ENCODE measurements at regions not wholly inside any gene's neighbourhood (a gene's known extent, or its start where the extent isn't known, plus 50 kb on each side); places are given as distances from the start of the nearest gene placed in this dataset.

DNA sequence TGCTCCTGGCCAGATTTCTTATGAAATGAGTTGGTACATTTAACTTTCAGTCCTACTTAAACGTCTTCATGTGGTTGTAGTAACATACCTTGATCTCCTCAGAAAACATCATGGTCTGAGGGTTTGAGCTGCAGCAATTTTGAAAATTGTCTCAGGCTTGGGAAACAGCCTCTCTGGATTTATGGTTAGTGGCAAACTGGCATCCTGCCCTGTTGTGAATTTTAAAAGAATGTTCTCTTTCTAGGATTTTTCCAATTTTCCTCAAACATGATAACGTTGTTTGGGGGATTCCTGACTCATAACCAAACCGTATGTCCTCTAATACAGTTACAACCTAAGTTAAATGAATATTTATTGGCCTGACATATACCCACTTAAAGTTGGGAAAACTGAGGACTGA is 624.4 kb downstream of the LMO4 start:
- no peak for DNase-seq

DNA sequence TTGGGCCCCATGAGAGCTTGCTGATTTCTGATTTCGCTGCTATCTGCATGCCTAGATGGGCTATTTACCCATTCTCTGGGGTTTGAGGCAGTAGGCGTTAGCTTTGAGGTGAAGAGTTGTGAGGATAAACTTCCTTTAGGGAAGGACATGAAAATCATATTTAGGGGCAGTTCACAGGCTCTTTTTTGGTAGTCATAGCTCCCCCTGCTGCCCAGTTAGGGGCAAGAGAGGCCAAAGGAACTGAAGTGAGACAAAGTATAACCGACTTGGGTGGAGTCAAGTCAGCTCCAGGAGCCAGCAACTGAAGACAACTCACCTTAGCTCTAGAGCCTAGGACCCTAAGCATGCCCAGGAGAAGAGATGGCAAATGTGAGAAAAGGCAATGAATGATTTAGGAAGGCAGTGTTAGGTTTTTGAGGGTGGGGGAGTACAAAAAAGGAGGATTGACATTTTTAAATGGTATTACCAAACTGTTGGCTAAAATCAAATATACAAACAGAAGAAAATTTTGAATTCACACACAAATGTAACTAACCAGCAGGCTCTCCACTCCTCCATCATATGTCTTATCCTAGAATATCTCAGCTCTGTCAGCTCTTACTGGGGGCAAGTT is 625.2 kb downstream of the LMO4 start:
- DNase-seq = peak in 33 of 56 donors; percentile 2 to 71 (median 24)

DNA sequence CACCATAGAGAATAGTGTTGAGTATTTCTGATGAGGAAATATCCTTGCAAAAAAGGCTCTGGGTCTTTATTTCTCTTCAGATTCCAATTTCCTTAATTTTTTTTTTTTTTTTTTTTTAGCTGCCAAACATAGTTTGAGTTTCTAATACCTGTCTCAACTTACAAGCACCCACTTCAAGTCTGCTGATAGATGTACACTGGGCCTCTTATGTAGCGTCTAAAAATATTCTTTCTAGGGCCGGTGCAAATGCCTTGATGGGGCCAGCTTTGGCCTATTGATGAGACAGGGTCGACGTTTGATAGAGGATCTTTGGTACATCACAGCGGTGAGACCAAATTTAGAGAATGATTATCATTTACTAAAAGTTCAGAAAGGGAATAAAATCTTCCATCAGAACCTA is 626.4 kb downstream of the LMO4 start:
- no peak for DNase-seq

DNA sequence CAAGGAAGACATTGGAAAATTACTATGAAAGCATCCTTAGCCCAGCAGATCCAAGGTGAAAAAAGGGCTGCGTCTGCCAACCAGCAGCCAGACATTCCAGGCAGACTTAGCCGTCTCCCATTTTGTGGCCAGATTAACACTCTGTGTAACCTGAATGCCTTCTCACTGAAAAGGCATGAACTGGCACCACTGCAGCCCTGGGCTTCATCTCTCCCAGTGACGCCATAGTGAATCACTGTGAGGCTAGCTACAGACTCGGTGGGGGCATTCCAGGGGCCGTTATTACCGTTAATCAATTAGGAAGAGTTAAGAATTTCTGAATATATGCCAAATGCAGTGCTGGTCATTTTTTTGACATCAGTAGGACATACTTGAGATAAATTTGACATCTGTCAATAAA is 627.4 kb downstream of the LMO4 start:
- peak in 8 of 56 donors; percentile 2 to 27 (median 6) for DNase-seq

DNA sequence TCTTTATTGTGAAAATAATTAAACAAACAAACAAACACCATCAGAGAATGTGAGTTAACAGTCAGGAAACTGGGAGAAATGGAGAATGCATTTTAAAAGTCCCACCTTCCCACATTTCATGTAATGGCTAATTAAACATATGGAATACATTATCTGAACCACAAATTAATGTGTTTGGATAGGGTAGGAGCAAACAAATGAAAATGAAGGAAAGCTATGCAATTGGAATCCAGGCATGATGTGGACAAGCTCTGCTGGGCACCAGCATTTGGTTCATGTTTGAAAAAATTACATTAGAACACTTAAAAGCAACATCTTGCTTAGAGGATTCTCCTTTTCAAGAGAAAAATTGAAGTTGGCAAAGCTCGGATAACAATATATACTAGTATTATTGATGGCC is 628.1 kb downstream of the LMO4 start:
- DNase-seq = no peak

DNA sequence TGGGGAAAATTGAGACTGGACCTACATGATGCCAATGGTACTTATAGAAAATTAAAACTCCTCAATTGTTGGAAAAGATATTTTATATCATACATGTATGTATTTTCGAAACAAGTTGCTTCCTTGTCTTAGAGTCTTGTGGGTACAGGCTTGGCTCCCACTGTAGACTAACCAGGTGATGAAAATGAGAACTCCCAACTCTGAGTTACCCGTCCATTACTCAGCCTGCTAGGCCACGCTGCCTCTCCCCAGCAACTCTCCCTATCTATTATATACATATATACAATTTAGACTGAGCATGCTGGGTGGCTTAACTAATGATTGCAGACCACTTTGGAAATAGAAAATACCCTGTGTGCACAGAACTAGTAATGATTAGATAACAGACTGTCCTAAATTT is 628.7 kb downstream of the LMO4 start:
- no peak for DNase-seq

DNA sequence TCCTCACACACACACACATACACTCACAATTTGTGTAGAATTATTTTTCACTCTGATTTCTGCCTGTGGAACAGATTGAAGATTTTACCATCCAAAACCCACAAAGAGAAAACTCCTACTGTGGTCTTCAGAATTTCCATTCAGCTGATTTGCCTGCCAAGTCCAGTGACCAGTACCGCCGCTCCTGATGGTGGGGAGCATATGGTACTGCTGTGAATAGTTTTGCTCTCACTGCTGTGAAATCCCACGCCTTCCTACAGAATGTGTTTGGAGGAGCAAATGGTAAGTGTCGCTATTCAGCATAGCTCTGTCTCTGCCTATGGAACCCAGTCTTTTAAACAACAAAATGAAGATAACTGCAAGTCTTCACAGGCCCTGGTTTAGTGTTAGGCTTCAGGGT is 629.5 kb downstream of the LMO4 start:
- no peak for DNase-seq

DNA sequence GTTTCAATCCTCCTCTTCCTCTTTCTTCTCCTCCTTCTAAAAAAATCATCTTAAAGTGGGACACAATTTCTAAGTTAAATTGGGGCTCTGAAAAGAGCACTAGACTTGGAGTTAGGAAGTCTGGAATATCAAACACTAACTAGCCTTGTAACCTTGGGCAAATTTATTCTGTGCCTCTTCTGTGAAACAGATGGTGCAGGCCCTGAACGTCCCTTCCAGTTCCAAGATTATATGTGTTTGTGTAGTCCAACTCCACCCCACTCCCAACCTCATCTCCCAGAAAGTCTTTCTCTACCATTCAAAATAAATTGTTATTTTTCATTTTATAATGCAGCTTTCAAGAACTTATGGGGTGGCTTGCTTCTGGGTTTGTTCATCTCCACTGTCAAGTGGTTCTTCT is 630.0 kb downstream of the LMO4 start:
- DNase-seq = no peak

DNA sequence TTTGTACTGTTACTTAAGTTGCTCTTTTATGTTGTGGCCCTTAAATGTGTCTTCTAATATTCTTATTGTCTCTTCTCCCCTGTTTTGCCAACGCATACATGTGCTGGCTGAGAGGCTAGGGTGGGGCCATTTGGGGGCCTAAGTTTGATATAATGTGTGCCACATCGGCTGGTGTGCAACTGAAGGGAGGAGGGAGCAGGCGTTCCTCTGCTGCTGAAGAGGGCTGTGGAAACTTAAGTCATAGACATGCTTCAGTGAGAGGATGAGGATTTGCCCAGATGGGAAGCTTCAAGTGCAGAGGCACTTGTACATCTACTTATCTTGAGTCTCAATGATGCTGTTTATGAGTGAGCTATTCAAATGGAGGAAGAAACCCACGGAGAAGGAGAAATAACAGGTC is 630.6 kb downstream of the LMO4 start:
- DNase-seq = no peak

DNA sequence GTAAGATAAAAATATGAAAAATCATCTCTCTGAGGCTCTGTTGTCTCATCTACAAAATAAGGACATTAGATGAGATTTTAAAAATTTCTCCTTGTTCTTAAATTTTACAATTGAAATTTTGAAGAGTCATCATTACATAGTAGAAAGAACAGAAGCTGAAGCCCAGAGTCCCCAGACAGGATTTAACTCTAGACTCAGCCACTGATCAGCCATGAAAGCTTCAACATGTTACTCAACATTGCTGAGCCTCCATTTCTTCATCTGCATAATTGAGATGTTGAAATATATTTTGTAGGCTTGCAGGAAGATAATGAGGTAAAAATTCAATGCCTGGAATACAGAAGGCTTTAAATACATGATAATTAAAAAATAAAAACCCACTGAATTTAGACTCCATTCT is 633.3 kb downstream of the LMO4 start:
- no peak for DNase-seq

DNA sequence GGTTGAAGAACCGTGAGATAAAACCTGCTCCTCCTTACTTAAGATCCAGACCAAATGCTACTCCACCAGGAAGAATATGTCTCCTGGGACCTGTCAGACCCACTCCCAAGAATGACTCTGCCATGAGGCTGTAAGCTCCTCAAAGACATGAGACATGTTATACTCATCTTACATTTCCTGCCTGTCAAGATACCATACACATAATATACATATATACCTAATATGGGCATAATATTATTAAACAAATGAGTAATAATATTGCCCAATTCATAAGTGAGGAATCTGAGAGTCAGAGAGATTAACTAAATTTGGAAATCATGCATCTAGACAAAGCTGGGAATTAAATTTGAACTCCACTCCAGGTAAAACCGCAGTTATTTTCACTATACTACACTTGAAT is 634.9 kb downstream of the LMO4 start:
- DNase-seq = no peak

DNA sequence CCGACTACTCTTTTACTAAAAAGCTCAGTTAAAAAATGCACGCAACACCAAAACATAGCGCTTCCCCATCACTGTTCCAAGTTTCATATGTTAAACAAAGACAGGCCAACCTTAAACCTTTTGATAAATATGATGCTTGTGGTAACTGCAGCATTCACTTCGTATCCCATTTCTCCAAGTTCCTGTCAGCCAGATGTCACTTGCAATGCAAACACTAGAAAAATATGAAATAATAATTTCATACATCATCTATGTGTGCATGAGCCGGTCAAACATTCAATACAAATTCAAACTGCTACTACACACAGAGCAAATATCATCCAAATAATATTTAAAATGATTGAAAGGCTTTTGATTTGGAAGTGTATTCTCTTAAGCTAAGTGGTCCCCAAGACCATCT is 636.5 kb downstream of the LMO4 start:
- no peak for DNase-seq

DNA sequence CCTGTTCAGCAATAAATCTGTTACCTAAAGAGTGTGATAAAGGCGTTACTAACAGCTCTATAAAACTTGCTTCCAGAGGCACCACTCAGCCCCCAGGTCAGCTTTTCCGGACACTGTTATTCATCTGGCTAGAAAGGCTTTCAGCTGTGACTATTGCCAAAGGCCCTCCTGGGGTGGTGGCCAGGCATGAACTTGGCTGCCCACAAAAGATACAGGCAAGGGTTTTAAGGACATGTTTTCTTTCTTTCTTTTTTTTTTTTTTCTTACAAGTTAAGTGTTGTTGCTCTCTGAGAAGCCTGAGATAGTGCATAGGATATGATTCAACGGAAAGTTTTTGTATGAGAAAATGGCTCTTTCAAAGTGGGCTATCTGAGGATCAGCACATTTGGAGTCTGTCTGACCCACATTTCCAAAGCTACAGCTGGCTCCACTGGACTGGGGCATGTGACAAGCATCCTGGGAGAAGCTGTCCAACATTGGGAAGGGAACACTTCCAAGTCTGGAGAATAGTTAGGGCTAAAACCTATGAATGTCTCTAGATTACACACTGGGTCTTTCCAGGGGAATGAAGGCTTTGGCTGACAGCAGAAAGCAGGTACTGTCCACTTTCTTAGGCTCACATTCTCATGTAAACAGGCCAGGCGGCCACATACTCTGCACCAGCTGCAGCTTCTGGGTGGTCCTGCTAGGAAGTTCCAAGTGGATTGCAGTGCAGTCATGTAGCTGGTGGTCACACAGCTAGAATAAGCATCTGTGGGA is 639.7 kb downstream of the LMO4 start:
- peak in 16 of 56 donors; percentile 3 to 43 (median 13) for DNase-seq

DNA sequence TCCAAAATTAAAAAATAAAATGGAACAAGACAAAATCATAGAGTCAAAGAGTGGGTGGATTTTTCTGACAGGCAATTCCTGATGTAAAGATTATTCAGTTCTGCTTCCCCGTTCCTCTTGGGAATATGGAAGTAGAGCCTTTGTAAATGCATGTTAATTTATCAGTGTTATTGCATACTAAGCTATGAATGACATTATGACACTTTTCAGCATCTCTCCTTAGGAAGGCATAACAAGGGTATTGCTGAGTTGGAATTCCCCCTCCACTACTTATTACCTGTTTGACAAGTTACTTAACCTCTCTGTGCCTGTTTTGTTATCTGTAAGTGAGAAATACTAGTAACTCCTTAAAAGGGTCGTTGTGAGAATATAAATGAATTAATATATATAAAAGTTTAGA is 640.4 kb downstream of the LMO4 start:
- DNase-seq = no peak

DNA sequence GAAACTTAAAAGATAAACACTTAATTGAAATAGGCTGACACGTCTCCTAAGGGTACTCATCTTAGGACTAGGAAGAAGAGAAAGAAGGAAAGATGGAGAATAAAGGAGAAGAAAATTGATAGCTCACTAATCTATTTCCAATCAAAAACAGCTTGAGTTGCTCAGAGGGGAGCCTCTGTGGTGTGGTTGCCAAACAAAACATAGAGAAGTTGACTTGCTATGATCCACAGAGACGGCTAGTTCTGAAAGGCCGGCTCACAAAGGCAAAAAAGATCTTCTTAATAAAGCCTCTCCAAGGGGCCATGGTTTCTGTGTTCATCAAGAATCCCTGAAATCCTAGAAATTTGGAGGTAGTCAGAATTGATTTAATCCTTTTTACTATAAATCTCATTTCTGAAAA is 644.1 kb downstream of the LMO4 start:
- no peak for DNase-seq

DNA sequence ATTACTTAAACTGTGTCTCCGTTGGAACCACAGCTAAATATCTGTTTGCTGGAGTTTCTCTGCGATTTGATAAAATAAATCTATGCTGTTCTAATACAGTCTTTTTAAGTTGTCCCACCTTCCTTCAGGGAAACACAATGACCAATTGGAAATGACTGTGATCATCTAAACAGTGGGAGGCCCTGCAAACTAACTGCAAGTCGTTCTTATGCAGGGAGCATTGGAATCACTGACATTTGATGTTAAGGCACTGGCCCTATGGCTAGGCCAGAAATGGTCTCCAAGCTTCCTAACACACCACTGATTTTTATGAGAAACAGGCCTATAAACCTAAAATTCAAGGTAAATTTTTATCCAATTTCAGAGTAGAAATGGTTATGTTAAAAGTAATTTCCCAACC is 645.2 kb downstream of the LMO4 start:
- no peak for DNase-seq

DNA sequence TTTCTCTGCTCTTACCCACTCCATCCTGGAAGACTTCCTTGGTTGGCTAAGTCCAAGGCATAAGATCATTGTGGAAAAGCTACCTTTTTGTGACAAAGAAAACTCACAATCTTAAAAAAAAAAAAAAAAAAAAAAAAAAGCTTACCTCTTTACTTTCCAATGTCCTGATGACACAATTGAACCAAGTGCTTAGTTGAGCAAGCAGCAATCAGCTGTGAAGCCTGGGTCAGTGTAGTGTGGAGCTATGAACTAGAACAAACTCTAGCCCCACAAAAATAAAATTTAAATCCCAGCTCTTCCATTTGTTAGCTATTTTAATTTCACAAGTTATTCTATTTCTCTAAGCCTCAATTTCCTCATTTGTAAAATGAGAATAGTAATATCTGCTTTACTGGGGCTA is 647.6 kb downstream of the LMO4 start:
- DNase-seq = no peak

DNA sequence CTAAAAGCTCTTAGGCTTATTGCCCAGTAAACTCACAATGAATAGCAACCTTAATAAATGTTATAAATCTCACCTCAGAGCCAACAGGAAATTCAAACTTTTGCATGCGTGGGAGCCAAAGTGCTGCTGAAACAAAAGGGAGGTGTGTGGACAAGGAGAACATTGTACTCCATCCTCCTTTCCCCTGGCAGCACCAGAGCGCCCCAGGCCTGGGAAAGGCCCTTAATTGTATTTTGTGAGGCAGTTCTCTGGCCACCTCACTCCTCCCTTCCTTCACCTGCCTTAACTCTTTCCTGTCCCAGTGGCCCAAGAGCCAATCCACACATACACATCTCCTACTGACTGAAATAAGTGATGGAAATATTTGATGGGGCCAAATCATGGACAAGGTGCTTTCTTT is 648.5 kb downstream of the LMO4 start:
- DNase-seq = no peak

DNA sequence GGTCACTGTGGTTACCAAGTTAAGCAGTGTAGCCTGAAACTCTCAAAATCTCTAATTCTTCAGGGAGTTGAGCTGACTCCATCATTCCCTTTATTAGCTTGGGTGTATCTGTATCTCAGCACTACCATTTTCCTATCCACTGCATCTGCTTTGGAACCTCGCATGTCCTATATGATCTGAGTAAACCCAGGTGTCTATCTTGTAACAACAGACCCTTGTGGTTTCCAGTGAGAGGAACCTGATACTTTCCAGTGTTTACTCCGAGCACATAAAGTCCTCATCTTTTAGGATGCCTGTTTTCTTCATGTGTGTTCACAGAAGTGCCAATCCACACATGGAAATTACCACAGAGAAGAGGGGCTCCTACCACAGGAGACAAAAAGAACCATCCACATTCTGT is 650.4 kb downstream of the LMO4 start:
- DNase-seq = no peak

DNA sequence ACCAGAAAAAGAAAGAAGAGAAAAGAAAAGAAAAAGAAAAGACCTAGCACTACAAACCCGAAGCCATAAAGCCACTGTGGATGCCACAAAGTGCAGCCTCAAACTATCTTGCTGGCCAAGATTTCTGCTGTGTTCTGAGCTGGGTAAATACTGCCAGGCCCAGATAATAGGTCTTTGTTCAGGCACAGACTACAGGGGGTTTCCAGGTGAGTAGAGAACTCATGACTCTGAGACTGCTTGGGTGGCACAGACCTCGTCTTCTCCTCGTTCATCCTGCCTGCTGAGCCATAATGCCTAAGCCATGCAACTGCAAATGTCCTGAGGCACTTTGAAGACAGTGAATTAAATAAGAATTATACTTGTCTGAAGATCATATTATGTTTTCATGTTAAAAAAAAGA is 651.8 kb downstream of the LMO4 start:
- no peak for DNase-seq

DNA sequence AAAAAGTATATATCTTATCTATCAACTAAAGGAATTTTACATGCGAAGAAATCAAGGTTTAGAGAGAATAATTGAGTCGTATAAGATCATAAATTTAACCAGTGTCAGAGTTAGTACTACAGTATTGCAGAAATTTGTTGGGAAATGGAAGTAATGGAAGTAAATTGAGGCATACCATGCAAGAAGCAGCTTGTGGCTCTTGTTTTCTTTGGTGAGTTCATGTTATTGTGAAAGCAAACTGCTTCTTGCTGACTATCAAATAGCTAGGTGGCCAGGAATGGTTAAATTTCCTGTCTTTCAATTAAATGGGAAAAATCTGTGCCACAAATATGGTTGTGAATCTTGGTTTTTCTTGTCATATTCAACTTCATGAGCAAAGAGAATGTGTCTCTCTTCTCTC is 652.7 kb downstream of the LMO4 start:
- DNase-seq = no peak

DNA sequence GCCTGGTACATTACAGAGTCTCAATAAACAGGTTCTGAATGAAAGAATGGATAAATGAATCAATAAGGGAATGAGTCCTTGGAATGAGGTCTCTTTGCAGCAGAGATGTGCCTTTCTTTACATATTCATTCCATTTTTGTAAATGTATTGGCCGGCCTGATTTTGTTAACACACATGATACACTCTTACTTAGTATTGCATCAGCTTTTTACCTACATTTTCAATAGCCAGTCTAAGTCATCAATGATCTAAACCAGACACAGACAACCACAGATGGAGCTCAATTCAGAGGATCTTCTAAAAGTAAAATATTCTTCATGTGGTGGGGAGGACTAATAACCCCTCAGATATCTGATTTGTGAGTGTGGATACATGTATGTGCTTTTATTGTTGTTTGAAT is 653.1 kb downstream of the LMO4 start:
- no peak for DNase-seq

DNA sequence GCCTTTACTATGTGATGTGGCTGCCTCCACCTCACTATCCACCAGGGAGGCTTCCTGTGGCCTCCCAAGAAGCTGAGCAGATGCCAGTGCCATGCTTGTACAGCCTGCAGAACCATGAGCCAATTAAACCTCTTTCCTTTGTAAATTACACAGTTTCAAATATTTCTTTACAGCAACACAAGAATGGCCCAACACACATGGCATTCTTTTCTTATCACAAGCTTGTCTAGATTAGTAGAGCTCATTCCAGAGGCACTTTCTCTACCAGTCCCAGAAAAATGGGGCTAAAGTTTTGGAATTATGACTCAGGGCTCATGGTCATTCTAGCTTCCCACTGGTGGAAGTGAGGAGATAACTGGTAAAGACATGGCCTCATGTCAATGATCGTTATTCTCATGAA is 655.2 kb downstream of the LMO4 start:
- no peak for DNase-seq

DNA sequence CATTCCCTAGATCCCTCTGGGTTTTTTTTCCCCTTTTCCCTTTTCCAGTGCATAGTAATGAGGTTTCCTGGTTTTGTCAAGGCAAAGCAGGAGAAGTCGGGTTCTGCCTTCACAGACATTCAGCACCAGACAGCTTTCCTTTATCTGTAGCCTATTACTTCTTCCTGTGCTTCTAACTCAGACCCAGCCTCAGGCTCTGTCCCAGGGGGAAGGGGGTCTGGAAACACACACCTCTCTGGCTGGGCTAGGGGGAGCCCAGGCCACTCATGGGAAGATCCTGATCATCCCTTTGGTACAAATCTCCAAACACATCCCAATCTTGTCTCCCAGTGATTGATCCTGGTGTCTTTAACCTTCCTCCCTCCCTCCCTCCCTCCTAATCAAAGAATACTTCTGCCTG is 656.4 kb downstream of the LMO4 start:
- no peak for DNase-seq
